Body of pancreas (tissue), 4 donors: ENCODE measurements at regions not wholly inside any gene's neighbourhood (a gene's known extent, or its start where the extent isn't known, plus 50 kb on each side); places are given as distances from the start of the nearest gene placed in this dataset.

Source experiments
- CTCF ChIP-seq, 7 experiments: fragments of 450-650 bp in 4 of 7; fragments of 200-600 bp in 3 of 7; sonication (generic) in 3 of 7; IDR thresholded peaks; one replicate each; pipeline ENCODE4 v1.5.1; 2016 to 2019; ENCODE audit warnings: antibody characterized with exemption in 7 of 7
- POLR2A ChIP-seq, 3 donors: fragments of 450-650 bp; IDR thresholded peaks; one replicate each; pipeline ENCODE4 v1.6.1; 2016; ENCODE audit warnings: antibody characterized with exemption in 3 of 3, mild to moderate bottlenecking in 2 of 3

GRCh38 chr11:70883973-70884623, 368.3 kb downstream of the SHANK2 start:
- TF ChIP-seq CTCF (IDR thresholded peaks at IDR 0.05): no peak
- TF ChIP-seq POLR2A (IDR thresholded peaks at IDR 0.05): no peak
